Fibroblast of lung (primary cell): ENCODE measurements at regions not wholly inside any gene's neighbourhood (a gene's known extent, or its start where the extent isn't known, plus 50 kb on each side); places are given as distances from the start of the nearest gene placed in this dataset.

Source experiments
- CTCF ChIP-seq, 2 donors: IDR thresholded peaks in 1 of 2; conservative IDR thresholded peaks in 1 of 2; 1 replicate in 1 of 2; 2 replicates in 1 of 2; pipeline ENCODE4 v1.5.1; 2011 to 2012; ENCODE audit warnings: low read length in 2 of 2, control low read depth in 1 of 2, inconsistent platforms in 1 of 2, low read depth in 1 of 2, mild to moderate bottlenecking in 1 of 2
- EZH2 ChIP-seq: IDR thresholded peaks from 2 replicates; pipeline ENCODE4 v1.5.1; 2012; ENCODE audit warnings: low read length, control low read depth, mild to moderate bottlenecking; ENCODE audit errors: missing control alignments

DNA sequence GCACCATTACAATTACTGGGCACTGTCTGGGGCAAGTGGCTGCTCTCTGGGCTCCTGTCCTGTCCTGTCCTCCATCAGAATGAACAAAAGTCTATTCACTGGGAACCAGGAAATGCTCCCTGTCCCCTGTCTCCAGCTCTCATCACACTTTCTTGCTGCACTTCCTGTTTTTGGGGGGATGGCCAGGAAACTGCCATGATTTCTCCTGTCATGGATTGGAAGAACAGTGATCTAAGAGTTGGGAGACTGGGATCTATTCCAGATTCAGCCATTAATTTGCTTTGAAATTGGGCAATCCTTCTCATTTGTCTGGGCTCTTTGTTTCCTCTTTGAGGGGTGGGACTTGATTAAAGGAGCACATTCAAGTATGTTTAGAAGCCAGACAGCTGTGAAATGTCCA is 61.4 kb upstream of the KIRREL3 start:
- TF ChIP-seq CTCF (conservative IDR thresholded peaks at IDR 0.05 in 1 of 2, IDR thresholded peaks at IDR 0.05 in 1 of 2; ENCODE audit: low read depth in 1 of 2, low read length in 2 of 2) (no peak), EZH2 (no peak)
